ENCODE measurements at regions not wholly inside any gene's neighbourhood (a gene's known extent, or its start where the extent isn't known, plus 50 kb on each side); places are given as distances from the start of the nearest gene placed in this dataset.
"Not testable (repeated sequence)": the region's sequence is repeated elsewhere in the genome, so short reads cannot be mapped to it uniquely, and the experiment has no call there.

- Histone ChIP-seq H3K4me3 (ENCODE audit: low read length in 2 of 2) (no peak overlapping the region), H3K9ac (ENCODE audit: low read length in 2 of 2) (no peak overlapping the region), H3K4me1 (ENCODE audit: control insufficient read depth, insufficient read depth, low read length) (no peaks in the 10 kb centered on the region), H3K36me3 (ENCODE audit: control insufficient read depth in 2 of 2, insufficient read depth in 2 of 2, low read length in 2 of 2) (no peaks in the 10 kb centered on the region), H3K27me3 (ENCODE audit: control insufficient read depth in 1 of 2, insufficient read depth in 2 of 2, low read length in 2 of 2) (no peaks in the 10 kb centered on the region), H3K9me3 (ENCODE audit: control insufficient read depth in 2 of 2, low read length in 2 of 2) (no peaks in the 10 kb centered on the region), H3K27ac (ENCODE audit: low read length) (no peak overlapping the region)
Observed at GRCh38 chr15:77901921-77902750, 175.4 kb downstream of the TBC1D2B start.

- Histone ChIP-seq H3K27me3 (ENCODE audit: control insufficient read depth in 1 of 2, insufficient read depth in 2 of 2, low read length in 2 of 2) (no peaks in the 10 kb centered on the region), H3K36me3 (ENCODE audit: control insufficient read depth in 2 of 2, insufficient read depth in 2 of 2, low read length in 2 of 2) (no peaks in the 10 kb centered on the region), H3K9me3 (ENCODE audit: control insufficient read depth in 2 of 2, low read length in 2 of 2) (no peaks in the 10 kb centered on the region), H3K4me3 (ENCODE audit: low read length in 2 of 2) (no peak overlapping the region), H3K9ac (ENCODE audit: low read length in 2 of 2) (no peak overlapping the region), H3K4me1 (ENCODE audit: control insufficient read depth, insufficient read depth, low read length) (no peaks in the 10 kb centered on the region), H3K27ac (ENCODE audit: low read length) (no peak overlapping the region)
Observed at GRCh38 chr15:77901251-77901881, 176.1 kb downstream of the TBC1D2B start.

GRCh38 chr15:77900331-77900963 lies 177.1 kb downstream of the TBC1D2B start:
- not testable (repeated sequence) for H3K36me3 ChIP-seq (ENCODE audit: control insufficient read depth in 2 of 2, insufficient read depth in 2 of 2, low read length in 2 of 2); H3K4me1 ChIP-seq (ENCODE audit: control insufficient read depth, insufficient read depth, low read length); H3K4me3 ChIP-seq (ENCODE audit: low read length in 2 of 2); H3K9ac ChIP-seq (ENCODE audit: low read length in 2 of 2); H3K27ac ChIP-seq (ENCODE audit: low read length); H3K9me3 ChIP-seq (ENCODE audit: control insufficient read depth in 2 of 2, low read length in 2 of 2); H3K27me3 ChIP-seq (ENCODE audit: control insufficient read depth in 1 of 2, insufficient read depth in 2 of 2, low read length in 2 of 2)

GRCh38 chr15:77899776-77900175 lies 177.7 kb downstream of the TBC1D2B start:
- H3K36me3 ChIP-seq (ENCODE audit: control insufficient read depth in 2 of 2, insufficient read depth in 2 of 2, low read length in 2 of 2); H3K27me3 ChIP-seq (ENCODE audit: control insufficient read depth in 1 of 2, insufficient read depth in 2 of 2, low read length in 2 of 2); H3K9ac ChIP-seq (ENCODE audit: low read length in 2 of 2); H3K27ac ChIP-seq (ENCODE audit: low read length); H3K9me3 ChIP-seq (ENCODE audit: control insufficient read depth in 2 of 2, low read length in 2 of 2); H3K4me1 ChIP-seq (ENCODE audit: control insufficient read depth, insufficient read depth, low read length); H3K4me3 ChIP-seq (ENCODE audit: low read length in 2 of 2): not testable (repeated sequence)

GRCh38 chr15:77898811-77899730 lies 178.4 kb downstream of the TBC1D2B start:
- H3K9ac ChIP-seq (ENCODE audit: low read length in 2 of 2): no peak overlapping the region
- no peaks in the 10 kb centered on the region for H3K36me3 ChIP-seq (ENCODE audit: control insufficient read depth in 2 of 2, insufficient read depth in 2 of 2, low read length in 2 of 2)
- no peaks in the 10 kb centered on the region for H3K4me1 ChIP-seq (ENCODE audit: control insufficient read depth, insufficient read depth, low read length)
- no peak overlapping the region for H3K4me3 ChIP-seq (ENCODE audit: low read length in 2 of 2)
- no peak overlapping the region for H3K27ac ChIP-seq (ENCODE audit: low read length)
- no peaks in the 10 kb centered on the region for H3K27me3 ChIP-seq (ENCODE audit: control insufficient read depth in 1 of 2, insufficient read depth in 2 of 2, low read length in 2 of 2)
- H3K9me3 ChIP-seq (ENCODE audit: control insufficient read depth in 2 of 2, low read length in 2 of 2): no peaks in the 10 kb centered on the region

- no peaks in the 10 kb centered on the region for H3K27me3 ChIP-seq (ENCODE audit: control insufficient read depth in 1 of 2, insufficient read depth in 2 of 2, low read length in 2 of 2)
- no peaks in the 10 kb centered on the region for H3K9me3 ChIP-seq (ENCODE audit: control insufficient read depth in 2 of 2, low read length in 2 of 2)
- H3K4me3 ChIP-seq (ENCODE audit: low read length in 2 of 2): no peak overlapping the region
- no peaks in the 10 kb centered on the region for H3K4me1 ChIP-seq (ENCODE audit: control insufficient read depth, insufficient read depth, low read length)
- no peaks in the 10 kb centered on the region for H3K36me3 ChIP-seq (ENCODE audit: control insufficient read depth in 2 of 2, insufficient read depth in 2 of 2, low read length in 2 of 2)
- H3K9ac ChIP-seq (ENCODE audit: low read length in 2 of 2): no peak overlapping the region
- H3K27ac ChIP-seq (ENCODE audit: low read length): no peak overlapping the region
Observed at GRCh38 chr15:77897896-77898406, 179.6 kb downstream of the TBC1D2B start.

- H3K4me1 ChIP-seq (ENCODE audit: control insufficient read depth, insufficient read depth, low read length); H3K27ac ChIP-seq (ENCODE audit: low read length); H3K9ac ChIP-seq (ENCODE audit: low read length in 2 of 2); H3K36me3 ChIP-seq (ENCODE audit: control insufficient read depth in 2 of 2, insufficient read depth in 2 of 2, low read length in 2 of 2); H3K4me3 ChIP-seq (ENCODE audit: low read length in 2 of 2); H3K9me3 ChIP-seq (ENCODE audit: control insufficient read depth in 2 of 2, low read length in 2 of 2); H3K27me3 ChIP-seq (ENCODE audit: control insufficient read depth in 1 of 2, insufficient read depth in 2 of 2, low read length in 2 of 2): not testable (repeated sequence)
Observed at GRCh38 chr15:77897113-77897895, 180.2 kb downstream of the TBC1D2B start.

GRCh38 chr15:77896147-77897112 lies 181.1 kb downstream of the TBC1D2B start:
- not testable (repeated sequence) for H3K9ac ChIP-seq (ENCODE audit: low read length in 2 of 2); H3K36me3 ChIP-seq (ENCODE audit: control insufficient read depth in 2 of 2, insufficient read depth in 2 of 2, low read length in 2 of 2); H3K4me1 ChIP-seq (ENCODE audit: control insufficient read depth, insufficient read depth, low read length); H3K27me3 ChIP-seq (ENCODE audit: control insufficient read depth in 1 of 2, insufficient read depth in 2 of 2, low read length in 2 of 2); H3K9me3 ChIP-seq (ENCODE audit: control insufficient read depth in 2 of 2, low read length in 2 of 2); H3K27ac ChIP-seq (ENCODE audit: low read length); H3K4me3 ChIP-seq (ENCODE audit: low read length in 2 of 2)

GRCh38 chr15:77895742-77896141 lies 181.8 kb downstream of the TBC1D2B start:
- no peaks in the 10 kb centered on the region for H3K27me3 ChIP-seq (ENCODE audit: control insufficient read depth in 1 of 2, insufficient read depth in 2 of 2, low read length in 2 of 2)
- H3K36me3 ChIP-seq (ENCODE audit: control insufficient read depth in 2 of 2, insufficient read depth in 2 of 2, low read length in 2 of 2): no peaks in the 10 kb centered on the region
- H3K4me1 ChIP-seq (ENCODE audit: control insufficient read depth, insufficient read depth, low read length): peaks cover 2% of the 10 kb centered on the region
- H3K4me3 ChIP-seq (ENCODE audit: low read length in 2 of 2): no peak overlapping the region
- H3K9me3 ChIP-seq (ENCODE audit: control insufficient read depth in 2 of 2, low read length in 2 of 2): no peaks in the 10 kb centered on the region
- H3K27ac ChIP-seq (ENCODE audit: low read length): no peak overlapping the region
- H3K9ac ChIP-seq (ENCODE audit: low read length in 2 of 2): no peak overlapping the region
